ENCODE measurements at regions not wholly inside any gene's neighbourhood (a gene's known extent, or its start where the extent isn't known, plus 50 kb on each side); places are given as distances from the start of the nearest gene placed in this dataset.

- Histone ChIP-seq H3K4me1 (ENCODE audit: control insufficient read depth, insufficient read depth, low read length) (no peaks in the 10 kb centered on the region), H3K9ac (ENCODE audit: low read depth, low read length) (no peak overlapping the region), H3K27me3 (ENCODE audit: control insufficient read depth, insufficient read depth, low read length) (no peaks in the 10 kb centered on the region), H3K36me3 (ENCODE audit: control insufficient read depth, insufficient read depth, low read length) (no peaks in the 10 kb centered on the region), H3K9me3 (ENCODE audit: control insufficient read depth, insufficient read depth, low read length) (peaks cover 6% of the 10 kb centered on the region), H3K4me3 (ENCODE audit: low read depth, low read length) (no peak overlapping the region)
Measured at GRCh38 chr12:38141861-38142260, 174.7 kb upstream of the ALG10B start.

- Histone ChIP-seq H3K36me3 (ENCODE audit: control insufficient read depth, insufficient read depth, low read length) (no peaks in the 10 kb centered on the region), H3K27me3 (ENCODE audit: control insufficient read depth, insufficient read depth, low read length) (no peaks in the 10 kb centered on the region), H3K9ac (ENCODE audit: low read depth, low read length) (no peak overlapping the region), H3K4me1 (ENCODE audit: control insufficient read depth, insufficient read depth, low read length) (no peaks in the 10 kb centered on the region), H3K4me3 (ENCODE audit: low read depth, low read length) (no peak overlapping the region), H3K9me3 (ENCODE audit: control insufficient read depth, insufficient read depth, low read length) (peaks cover 6% of the 10 kb centered on the region)
Measured at GRCh38 chr12:38142974-38143373, 173.6 kb upstream of the ALG10B start.

DNA sequence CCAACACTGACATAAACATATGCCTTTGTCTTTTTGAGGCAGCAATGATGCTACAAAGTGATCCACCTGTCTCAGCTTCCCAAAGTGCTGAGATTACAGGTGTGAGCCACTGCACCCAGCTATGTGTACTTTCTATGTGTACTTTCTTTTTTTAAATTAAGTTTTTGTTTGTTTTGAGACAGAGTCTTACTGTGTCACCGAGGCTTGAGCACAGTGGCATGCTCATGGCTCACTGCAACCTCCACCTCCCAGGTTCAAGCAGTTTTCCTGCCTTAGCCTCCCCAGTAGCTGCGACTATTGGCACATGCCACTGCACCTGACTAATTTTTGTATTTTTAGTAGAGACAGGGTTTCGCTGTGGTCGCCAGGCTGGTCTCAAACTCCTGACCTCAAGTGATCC is 172.5 kb upstream of the ALG10B start:
- no peaks in the 10 kb centered on the region for H3K36me3 ChIP-seq (ENCODE audit: control insufficient read depth, insufficient read depth, low read length)
- no peak overlapping the region for H3K4me3 ChIP-seq (ENCODE audit: low read depth, low read length)
- H3K27me3 ChIP-seq (ENCODE audit: control insufficient read depth, insufficient read depth, low read length), result no peaks in the 10 kb centered on the region
- no peaks in the 10 kb centered on the region for H3K4me1 ChIP-seq (ENCODE audit: control insufficient read depth, insufficient read depth, low read length)
- H3K9me3 ChIP-seq (ENCODE audit: control insufficient read depth, insufficient read depth, low read length), result peaks cover 11% of the 10 kb centered on the region
- no peak overlapping the region for H3K9ac ChIP-seq (ENCODE audit: low read depth, low read length)

GRCh38 chr12:38144601-38145436 is 171.8 kb upstream of the ALG10B start:
- no peak overlapping the region for H3K4me3 ChIP-seq (ENCODE audit: low read depth, low read length)
- H3K4me1 ChIP-seq (ENCODE audit: control insufficient read depth, insufficient read depth, low read length), result no peaks in the 10 kb centered on the region
- H3K27me3 ChIP-seq (ENCODE audit: control insufficient read depth, insufficient read depth, low read length), result no peaks in the 10 kb centered on the region
- H3K36me3 ChIP-seq (ENCODE audit: control insufficient read depth, insufficient read depth, low read length), result no peaks in the 10 kb centered on the region
- no peak overlapping the region for H3K9ac ChIP-seq (ENCODE audit: low read depth, low read length)
- peaks cover 16% of the 10 kb centered on the region for H3K9me3 ChIP-seq (ENCODE audit: control insufficient read depth, insufficient read depth, low read length)

DNA sequence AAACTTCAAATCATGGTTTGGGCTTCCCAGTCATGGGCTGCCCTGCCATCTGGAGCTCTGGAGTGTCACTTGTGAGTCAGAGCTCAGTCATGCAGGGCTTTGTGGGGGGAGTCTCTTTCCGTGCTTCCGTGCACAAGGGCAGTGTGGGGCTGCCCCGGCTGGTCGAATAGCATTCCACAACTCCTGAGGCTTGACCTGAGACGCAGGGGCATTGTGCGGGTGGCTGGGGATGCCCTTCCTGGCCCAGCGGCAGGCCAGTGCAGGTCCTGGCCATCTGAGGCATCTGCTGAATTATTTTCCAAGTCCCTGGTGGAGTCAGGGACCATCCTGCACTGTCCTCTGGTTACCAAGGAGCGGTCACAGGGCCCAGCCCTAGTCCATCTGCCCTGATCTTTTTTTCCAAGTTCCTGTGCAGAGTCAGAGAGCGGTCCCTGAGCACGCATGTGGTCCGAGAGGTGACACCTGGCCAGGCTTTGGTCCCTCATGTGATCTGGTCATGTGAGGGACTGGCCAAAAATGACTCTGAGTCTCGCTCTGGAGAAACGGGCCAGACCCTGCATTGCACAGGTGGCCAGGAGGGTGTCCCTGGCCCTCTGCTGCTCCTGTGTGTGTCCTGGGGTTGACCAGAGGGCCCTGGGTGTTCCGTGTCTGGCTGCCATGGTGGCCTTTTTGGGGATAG is 167.0 kb upstream of the ALG10B start:
- no peak overlapping the region for H3K9ac ChIP-seq (ENCODE audit: low read depth, low read length)
- no peaks in the 10 kb centered on the region for H3K27me3 ChIP-seq (ENCODE audit: control insufficient read depth, insufficient read depth, low read length)
- H3K4me3 ChIP-seq (ENCODE audit: low read depth, low read length), result no peak overlapping the region
- H3K4me1 ChIP-seq (ENCODE audit: control insufficient read depth, insufficient read depth, low read length), result no peaks in the 10 kb centered on the region
- H3K36me3 ChIP-seq (ENCODE audit: control insufficient read depth, insufficient read depth, low read length), result no peaks in the 10 kb centered on the region
- H3K9me3 ChIP-seq (ENCODE audit: control insufficient read depth, insufficient read depth, low read length), result peaks cover 28% of the 10 kb centered on the region

GRCh38 chr12:38151991-38152700 is 164.4 kb upstream of the ALG10B start:
- H3K36me3 ChIP-seq (ENCODE audit: control insufficient read depth, insufficient read depth, low read length), result no peaks in the 10 kb centered on the region

GRCh38 chr12:38152816-38153736 is 163.5 kb upstream of the ALG10B start:
- Histone ChIP-seq H3K27me3 (ENCODE audit: control insufficient read depth, insufficient read depth, low read length) (no peaks in the 10 kb centered on the region), H3K9ac (ENCODE audit: low read depth, low read length) (no peak overlapping the region), H3K36me3 (ENCODE audit: control insufficient read depth, insufficient read depth, low read length) (peaks cover 4% of the 10 kb centered on the region), H3K4me1 (ENCODE audit: control insufficient read depth, insufficient read depth, low read length) (no peaks in the 10 kb centered on the region), H3K9me3 (ENCODE audit: control insufficient read depth, insufficient read depth, low read length) (peaks cover 29% of the 10 kb centered on the region), H3K4me3 (ENCODE audit: low read depth, low read length) (no peak overlapping the region)

More at GRCh38 chr12:38151991-38152700, 164.4 kb upstream of the ALG10B start:
- Histone ChIP-seq H3K9ac (ENCODE audit: low read depth, low read length) (no peak overlapping the region), H3K4me1 (ENCODE audit: control insufficient read depth, insufficient read depth, low read length) (no peaks in the 10 kb centered on the region), H3K4me3 (ENCODE audit: low read depth, low read length) (no peak overlapping the region), H3K9me3 (ENCODE audit: control insufficient read depth, insufficient read depth, low read length) (peaks cover 29% of the 10 kb centered on the region), H3K27me3 (ENCODE audit: control insufficient read depth, insufficient read depth, low read length) (no peaks in the 10 kb centered on the region)

GRCh38 chr12:38153737-38154061 is 162.9 kb upstream of the ALG10B start:
- peaks cover 4% of the 10 kb centered on the region for H3K36me3 ChIP-seq (ENCODE audit: control insufficient read depth, insufficient read depth, low read length)
- peaks cover 25% of the 10 kb centered on the region for H3K9me3 ChIP-seq (ENCODE audit: control insufficient read depth, insufficient read depth, low read length)
- H3K4me3 ChIP-seq (ENCODE audit: low read depth, low read length), result no peak overlapping the region
- H3K9ac ChIP-seq (ENCODE audit: low read depth, low read length), result no peak overlapping the region
- no peaks in the 10 kb centered on the region for H3K27me3 ChIP-seq (ENCODE audit: control insufficient read depth, insufficient read depth, low read length)
- H3K4me1 ChIP-seq (ENCODE audit: control insufficient read depth, insufficient read depth, low read length), result no peaks in the 10 kb centered on the region

DNA sequence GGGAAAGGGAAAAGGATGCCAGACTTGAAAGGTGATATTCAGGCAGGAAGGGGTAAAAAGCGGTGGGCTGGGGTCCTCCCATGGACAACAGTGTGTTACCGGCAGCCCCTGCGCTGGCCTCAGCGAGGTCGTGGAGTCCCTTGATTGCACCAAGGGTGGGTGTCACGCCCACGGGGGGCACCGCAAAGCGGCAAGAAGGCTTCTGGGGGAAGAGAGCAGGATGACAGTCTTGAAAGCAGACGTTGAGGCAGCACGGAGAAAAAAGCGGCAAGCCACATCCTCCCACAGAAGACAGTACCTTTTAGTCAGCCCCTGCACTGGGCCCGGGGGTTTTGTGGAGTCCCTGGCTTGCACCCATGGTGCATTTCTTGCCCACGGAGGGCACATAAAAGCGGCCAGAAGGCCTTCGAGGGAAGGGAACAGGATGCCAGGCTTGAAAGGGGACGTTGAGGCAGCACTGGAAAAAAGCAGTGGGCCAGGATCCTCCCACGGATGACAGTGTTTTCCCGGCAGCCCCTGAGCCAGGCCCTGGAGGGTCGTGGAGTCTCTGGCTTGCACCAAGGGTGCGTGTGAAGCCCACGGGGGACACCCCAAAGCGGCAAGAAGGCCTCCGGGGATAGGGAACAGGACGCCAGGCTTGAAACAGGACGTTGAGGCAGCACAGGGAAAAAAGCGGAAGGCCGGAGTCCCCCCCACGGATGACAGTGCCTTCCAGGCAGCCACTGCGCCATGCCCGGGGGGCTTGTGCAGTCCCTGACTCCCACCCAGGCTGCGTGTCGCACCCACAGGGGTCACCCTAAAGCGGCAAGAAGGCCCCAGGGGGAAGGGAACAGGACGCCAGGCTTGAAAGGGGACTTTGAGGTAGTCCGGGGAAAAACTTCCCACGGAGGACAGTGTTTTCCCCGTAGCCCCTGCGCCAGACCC is 162.2 kb upstream of the ALG10B start:
- H3K4me1 ChIP-seq (ENCODE audit: control insufficient read depth, insufficient read depth, low read length), result no peaks in the 10 kb centered on the region

DNA sequence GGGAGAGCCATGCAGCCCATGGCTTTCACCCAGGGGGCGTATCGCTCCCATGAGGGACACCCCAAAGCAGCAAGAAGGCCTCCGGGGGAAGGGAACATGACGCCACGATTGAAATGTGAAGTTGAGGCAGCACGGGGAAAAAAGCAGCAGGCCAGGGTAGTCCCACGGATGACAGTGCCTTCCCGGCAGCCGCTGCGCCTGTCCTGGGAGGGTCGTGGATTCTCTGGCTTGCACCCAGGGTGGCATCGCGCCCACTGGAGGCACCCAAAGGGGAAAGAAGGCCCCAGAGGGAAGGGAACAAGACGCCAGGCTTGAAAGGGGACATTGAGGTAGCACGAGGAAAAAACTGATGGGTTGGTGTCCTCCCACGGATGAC is 161.6 kb upstream of the ALG10B start:
- Histone ChIP-seq H3K9ac (ENCODE audit: low read depth, low read length) (no peak overlapping the region), H3K27me3 (ENCODE audit: control insufficient read depth, insufficient read depth, low read length) (no peaks in the 10 kb centered on the region), H3K4me3 (ENCODE audit: low read depth, low read length) (no peak overlapping the region), H3K9me3 (ENCODE audit: control insufficient read depth, insufficient read depth, low read length) (peaks cover 17% of the 10 kb centered on the region), H3K36me3 (ENCODE audit: control insufficient read depth, insufficient read depth, low read length) (peaks cover 4% of the 10 kb centered on the region), H3K4me1 (ENCODE audit: control insufficient read depth, insufficient read depth, low read length) (no peaks in the 10 kb centered on the region)

More for the DNA sequence above, 162.2 kb upstream of the ALG10B start:
- H3K27me3 ChIP-seq (ENCODE audit: control insufficient read depth, insufficient read depth, low read length), result no peaks in the 10 kb centered on the region
- H3K9me3 ChIP-seq (ENCODE audit: control insufficient read depth, insufficient read depth, low read length), result peaks cover 21% of the 10 kb centered on the region
- H3K4me3 ChIP-seq (ENCODE audit: low read depth, low read length), result no peak overlapping the region
- no peak overlapping the region for H3K9ac ChIP-seq (ENCODE audit: low read depth, low read length)
- peaks cover 4% of the 10 kb centered on the region for H3K36me3 ChIP-seq (ENCODE audit: control insufficient read depth, insufficient read depth, low read length)
